HK-2 (cell line): ENCODE measurements at regions not wholly inside any gene's neighbourhood (a gene's known extent, or its start where the extent isn't known, plus 50 kb on each side); places are given as distances from the start of the nearest gene placed in this dataset.
"Not testable (repeated sequence)": the region's sequence is repeated elsewhere in the genome, so short reads cannot be mapped to it uniquely, and the experiment has no call there.

Source experiments
- DNase-seq: peaks from one replicate; pipeline ENCODE4 v3.0.0-alpha.2; 2018; ENCODE audit not compliant: unreplicated experiment

DNA sequence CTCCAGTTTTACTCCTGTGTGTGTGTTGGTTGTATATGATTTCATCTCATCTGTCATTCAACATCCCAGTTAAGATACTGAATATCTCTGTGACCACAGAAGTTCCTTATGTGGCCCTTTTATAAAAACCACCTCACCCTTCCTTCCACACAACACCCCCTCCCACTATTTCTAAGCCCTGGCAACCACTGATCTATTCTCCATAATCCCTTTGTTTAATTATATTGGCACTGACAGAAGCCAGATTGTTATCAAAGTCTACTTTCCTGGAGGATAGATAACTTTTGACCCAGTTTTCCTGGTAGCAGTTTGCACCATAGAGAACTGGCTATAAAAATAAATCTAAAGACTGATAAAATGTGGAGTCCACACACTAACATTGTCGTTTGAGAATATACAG is 902.8 kb downstream of the SLC16A7 start:
- no peak for DNase-seq

DNA sequence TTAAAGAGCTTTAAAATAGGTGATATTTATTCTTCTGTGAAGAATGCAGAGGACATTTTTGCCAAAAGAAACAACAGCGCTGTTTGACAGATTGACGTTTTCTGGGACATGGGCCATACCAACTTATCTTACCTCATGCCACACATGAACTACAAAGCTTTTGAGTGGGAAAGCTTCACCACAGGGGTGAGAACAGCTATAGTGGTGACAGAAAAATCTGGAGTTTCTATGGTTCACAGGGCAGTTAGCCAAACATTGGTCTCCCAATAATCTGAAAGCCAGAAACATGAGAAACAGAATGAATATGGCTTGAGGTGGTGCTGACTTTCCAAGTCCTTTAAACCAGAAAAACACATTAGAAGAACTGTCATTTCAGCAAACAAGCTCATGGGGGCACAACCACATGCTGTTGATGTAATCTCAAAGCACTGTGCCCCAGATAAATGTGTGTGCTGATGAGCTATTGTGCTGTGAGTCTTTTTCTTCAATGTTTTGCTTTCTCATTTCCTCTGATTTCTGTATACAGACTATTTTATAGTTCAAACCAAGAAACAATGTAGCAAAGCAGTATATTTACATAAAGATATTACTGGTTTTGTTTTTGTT is 905.4 kb downstream of the SLC16A7 start:
- no peak for DNase-seq

DNA sequence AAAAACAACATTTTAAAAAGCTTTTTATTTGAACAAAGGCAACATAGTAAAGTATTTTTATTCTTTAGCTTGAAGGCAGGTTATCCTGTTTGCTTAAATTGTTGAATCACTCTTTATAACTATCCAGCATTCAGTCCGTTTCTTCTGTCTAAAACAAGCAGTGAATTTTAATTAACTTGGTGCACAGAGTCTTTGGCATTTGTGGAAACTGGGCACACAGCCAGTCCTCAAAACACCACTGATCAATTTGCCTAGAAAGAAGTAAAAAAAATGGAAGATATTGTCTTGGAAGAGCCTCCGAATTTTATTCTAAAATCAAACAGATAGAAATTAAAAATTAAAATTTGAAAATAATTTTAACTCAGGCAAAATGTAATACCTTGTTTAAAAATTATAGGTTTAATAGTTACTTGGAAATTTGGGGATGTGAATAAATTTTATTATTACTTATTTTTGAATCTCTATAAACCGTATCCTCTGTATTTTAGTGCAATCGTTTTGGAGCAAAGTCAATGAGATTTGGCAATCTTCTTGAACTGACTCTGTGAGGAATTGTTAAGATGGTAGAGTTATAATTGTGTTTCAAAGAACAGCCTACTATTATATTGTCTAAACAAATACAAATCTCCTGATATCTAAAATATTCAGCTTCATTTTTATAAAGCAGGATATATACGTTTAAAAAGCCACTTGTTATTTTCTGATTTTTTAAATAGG is 927.0 kb downstream of the SLC16A7 start:
- no peak for DNase-seq

DNA sequence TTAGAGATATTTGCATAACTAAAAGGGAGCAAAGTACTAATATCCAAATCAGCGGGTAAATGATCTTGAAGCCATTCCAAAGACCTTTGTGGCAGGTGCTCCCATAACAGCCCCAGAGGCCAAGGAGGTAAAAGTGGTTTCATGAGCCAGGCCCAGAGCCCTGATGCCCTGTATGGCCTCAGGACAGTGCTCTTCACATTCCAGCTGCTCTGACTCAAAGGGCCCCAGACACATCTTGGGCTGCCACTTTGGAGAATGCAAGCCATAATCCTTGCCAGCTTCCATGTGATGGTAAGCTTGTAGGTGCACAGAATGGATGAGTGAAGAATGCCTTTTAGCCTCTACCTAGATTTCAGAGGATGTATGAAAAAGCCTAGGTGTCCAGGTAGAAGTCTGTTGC is 933.4 kb downstream of the SLC16A7 start:
- no peak for DNase-seq

DNA sequence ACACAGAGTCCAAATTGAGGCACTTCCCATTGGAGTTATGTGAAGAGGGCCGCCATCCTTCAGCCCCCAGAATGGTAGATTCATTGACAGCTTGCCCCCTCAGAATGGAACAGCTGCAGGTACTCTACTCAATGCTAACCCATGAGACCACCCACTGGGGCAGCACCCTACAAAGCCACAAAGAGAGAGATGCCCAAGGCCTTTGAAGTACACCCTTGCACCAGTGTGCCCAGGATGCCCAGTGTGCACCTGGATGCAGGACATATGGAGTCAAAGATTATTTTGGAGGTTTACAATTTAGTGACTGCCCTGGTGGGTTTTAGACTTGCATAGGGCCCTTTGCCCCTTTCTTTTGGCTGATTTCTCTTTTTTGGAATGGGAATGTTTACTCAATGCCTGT is 933.9 kb downstream of the SLC16A7 start:
- no peak for DNase-seq

DNA sequence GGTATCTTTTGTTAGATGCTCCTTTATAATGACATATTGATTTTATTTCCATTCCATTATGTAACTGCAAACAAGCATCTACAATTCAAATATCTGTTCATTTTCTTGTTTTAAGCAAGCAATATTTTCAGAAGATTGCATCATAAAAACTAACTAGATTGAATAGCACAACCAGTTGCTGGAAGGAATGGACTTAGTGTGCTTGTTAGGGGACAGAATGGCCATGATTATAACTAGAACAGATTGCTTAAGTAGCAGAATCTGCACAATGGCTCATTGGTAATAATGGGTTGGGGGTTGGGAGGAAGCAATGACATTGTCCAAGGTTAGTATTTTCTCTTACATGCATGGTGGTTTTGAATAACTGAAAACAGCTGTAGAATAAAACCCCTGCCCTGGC is 939.5 kb downstream of the SLC16A7 start:
- no peak for DNase-seq

DNA sequence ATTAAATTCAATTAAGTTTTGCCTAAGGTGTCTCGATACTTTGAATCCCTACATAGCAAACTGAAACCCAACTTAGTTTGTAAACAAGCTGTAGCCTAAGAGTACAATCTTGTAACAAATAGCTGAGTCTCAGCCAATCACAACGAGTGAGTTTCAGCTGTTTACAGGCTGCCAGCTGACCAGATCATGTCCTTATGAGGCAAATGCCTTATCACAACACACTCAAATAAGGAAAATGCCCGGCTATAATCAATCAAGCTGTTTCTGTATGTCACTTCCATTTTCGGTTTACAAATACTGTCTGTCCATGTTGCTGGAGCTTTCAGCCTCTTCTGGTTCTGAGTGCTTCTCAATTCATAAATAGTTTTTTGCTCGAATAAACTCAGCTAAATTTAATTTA is 943.8 kb downstream of the SLC16A7 start:
- no peak for DNase-seq

DNA sequence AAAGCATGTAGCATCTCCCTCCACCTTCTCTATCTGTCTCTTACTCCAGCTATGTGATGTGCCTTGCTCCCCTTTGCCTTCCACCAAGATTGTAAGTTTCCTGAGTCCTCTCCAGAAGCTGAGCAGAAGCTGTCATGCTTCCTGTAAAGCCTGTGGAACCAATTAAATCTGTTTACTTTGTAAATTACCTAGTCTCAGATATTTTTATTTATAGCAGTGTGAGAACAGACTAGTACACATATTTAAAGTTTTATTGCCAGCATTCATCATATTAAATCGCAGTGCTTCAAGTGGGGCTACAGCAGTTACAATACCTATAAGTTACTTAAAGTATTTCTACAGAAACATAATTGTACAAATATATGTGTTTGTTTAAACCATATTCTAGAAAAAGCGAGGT is 973.1 kb downstream of the SLC16A7 start:
- no peak for DNase-seq

DNA sequence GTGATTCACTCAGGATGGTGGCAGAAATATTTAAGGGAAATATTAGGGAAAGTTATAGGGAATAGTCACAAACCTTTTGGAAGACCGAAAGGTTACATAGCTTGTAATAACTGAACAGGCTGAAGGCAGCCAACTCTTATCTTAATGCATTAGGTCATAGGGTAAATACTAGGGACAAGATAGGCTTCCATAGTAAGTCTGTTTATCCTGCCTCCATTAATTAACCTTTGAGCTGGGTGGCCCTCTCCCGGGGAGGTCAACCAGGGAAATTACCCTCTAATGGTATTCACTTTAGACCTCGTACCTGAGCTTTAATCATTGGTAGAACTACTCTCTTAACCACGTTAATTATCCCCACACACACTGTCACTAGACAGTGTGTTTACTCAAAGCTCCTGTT is 981.8 kb downstream of the SLC16A7 start:
- DNase-seq, result no peak

DNA sequence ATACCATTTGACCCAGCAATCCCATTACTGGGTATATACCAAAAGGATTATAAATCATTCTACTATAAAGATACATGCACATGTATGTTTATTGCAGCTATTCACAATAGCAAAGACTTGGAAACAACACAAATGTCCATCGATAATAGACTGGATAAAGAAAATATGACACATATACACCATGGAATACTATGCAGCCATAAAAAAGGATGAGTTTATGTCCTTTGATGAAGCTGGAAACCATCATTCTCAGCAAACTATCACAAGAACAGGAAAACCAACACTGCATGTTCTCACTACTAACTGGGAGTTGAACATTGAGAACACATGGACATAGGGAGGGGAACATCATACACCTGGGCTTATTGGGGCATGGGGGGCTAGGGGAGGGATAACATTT is 991.8 kb downstream of the SLC16A7 start:
- DNase-seq, result not testable (repeated sequence)

DNA sequence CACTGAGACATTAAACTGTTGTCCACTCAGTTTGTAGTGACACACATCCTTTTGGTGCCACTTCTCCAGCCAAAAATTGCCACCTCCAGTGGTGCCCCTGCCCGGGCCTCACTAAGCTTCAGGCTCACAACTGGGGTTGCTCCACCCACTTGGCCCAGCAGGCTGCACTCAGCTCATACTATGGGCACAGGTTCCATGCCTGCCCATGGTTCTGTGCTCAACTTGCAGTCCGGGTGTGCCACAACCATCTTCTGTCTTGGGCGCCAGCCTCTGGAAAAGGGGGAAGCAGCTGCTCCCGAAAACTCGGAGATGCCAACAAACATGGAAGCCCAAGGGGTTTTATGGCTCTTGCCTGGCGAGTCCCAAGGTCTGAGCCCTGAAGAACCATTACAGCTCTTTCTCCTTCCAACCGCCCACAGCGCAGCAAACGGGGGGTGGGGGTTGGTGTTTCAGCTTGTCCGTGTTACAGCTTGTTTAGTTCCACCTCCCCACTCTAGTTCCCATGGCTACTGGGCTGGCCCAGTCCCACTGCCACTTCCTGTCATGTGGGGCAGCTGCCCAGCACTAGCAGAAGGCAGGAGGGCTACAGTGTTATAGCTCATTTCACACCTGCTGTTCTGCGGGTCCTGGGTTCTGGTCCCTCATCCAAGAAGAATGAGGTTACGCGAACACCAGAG is 998.3 kb downstream of the SLC16A7 start:
- DNase-seq, result no peak

DNA sequence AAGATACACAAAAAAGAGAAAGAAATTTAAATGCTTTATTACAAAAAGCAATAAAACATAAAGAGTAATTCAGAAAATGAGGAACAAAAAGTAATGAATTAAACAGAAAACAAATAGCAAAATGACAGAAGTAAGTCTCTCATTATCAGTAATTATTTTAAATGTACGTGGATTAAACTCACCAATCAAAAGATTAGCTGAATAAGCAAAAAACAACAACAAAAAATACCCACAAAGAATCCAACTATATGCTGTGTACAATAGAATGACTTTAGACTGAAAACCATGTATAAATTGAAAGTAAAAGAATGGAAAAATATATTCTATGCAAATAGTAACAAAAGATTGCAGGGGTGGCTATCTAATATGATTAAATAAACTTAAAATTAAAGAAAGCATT is 1006.8 kb downstream of the SLC16A7 start:
- no peak for DNase-seq

DNA sequence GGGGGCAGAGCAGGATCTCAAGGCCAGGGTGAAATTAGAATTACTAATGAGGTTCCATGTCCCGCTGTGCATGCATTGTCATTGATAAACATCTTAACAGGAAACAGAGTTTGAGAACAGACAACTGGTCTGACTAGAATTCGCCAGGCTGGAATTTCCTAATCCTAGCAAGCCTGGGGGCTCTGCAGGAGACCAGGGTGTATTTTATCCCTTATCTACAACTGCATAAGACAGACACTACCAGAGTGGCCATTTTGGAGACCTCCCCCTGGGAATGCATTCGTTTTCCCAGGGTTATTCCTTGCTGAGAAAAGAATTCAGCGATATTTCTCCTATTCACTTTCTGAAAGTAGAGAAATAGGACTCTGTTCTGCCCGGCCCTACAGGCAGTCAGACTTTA is 1007.6 kb downstream of the SLC16A7 start:
- DNase-seq, result not testable (repeated sequence)

DNA sequence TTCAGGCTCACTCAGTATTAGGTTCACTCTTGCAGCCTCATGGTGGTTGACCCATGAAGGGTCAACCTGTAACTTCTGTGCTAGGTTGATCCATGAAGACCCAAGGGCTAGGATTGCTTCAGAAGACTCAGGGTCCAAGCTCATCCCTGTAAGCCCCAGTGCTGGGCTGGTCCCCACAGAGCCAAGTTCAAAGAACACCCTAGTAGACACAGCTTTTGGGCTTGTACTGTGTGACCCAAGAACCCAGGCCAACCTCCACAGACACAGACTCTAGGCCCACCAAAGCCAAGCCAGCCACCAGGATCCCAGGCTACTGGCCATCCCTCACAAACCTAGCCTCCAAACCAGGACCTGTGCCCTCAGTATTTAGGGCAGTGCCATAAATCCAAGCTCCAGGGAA is 1020.6 kb downstream of the SLC16A7 start:
- no peak for DNase-seq

DNA sequence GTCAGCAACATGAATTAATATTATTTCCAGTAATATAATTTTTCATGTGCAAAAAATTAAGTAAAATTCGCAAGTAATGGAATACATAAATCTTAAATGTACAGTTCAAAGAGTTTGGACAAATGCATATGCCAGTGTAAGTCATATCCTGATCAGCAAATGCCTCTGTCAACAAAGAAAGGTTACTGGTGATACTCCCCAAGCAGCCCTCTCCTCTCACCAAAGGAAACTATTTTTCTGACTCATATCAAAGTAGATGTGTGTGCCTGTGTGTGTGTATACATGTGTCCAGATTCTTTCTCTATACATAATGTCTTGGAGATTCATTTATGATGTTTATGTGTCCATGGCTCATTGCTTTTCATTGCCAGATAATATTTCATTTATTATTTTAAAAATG is 1035.0 kb downstream of the SLC16A7 start:
- DNase-seq, result no peak

DNA sequence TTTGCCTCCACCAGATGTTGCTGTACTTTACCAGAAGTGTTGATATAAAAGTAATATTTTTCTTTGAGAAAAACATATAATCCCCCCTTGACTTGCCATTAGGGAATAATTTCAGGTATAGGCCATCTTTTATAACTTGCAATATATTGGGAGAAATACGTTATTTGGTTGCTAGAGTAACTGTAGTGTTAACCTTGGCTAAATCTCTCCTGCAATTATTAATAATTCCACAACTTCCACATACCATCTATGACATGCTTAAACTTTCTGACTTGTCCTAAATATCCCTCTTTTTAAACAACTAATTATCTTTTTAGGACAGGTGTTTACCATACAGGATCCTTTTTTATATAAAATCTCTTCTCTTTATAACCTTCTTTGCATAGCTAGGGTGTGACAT is 1048.2 kb downstream of the SLC16A7 start:
- DNase-seq, result no peak

DNA sequence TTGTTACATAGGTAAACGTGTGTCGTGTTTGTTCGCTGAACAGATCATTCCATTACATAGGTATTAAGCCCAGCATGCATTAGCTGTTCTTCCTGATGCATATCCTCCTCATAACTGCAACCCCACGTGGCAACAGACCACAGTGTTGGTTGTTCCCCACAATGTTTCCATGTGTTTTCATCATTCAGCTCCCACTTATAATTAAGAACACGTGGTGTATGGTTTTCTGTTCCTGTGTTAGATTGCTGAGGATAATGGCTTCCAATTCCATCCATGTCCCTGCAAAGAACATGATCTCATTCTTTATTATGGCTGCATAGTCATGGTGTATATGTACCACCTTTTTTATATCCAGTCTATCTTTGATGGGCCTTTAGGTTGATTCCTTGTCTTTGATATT is 1071.1 kb downstream of the SLC16A7 start:
- no peak for DNase-seq

DNA sequence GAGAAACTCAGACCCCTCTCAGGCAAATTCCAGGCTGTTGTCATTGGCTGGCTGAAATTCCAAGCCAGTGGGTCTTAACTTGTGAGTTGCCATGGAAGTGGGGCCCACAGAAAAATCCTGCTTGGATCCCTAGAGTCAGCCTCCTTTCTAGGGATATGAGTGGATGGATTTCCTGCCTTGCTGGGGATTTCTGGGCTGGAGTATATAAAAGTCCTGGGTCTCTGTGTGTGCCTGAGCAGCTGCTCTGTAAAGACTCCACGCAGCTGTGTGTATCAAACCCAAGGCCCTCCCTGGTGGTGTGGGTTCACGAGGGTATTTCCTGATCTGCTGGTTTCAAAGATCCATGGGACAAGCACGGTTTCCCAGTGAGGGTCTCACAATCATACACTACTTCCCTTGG is 1077.1 kb downstream of the SLC16A7 start:
- no peak for DNase-seq

DNA sequence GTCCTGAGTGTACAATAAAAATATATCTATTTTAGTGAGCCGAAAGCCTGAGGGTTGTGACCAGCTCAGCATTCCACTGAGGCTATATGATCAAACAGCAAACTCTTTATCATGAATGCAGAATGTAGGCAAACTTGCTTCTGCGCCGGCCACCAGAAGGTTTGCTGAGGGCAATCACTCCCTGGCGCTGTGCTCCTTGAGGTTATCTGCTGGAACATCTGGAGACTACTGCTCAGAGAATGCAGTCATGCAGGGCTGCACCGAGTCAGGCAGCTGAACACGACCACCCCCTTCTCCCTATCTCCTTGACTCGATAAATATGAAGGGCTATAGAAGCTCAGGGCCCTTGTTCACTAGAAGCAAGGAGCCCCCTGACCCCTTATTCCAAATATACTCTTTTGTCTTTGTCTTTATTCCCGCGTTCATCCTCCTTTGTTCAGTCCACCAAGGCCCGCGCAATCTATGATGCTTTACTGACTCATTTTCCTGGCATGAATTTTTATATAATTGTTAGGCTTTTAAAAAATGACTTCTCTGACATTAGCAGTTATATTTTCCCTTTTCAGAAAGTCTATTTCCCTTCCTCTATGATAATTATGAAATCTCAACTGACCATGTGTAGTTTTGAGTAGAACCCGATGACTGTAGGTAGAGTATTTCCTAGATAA is 1089.3 kb downstream of the SLC16A7 start:
- DNase-seq, result no peak

DNA sequence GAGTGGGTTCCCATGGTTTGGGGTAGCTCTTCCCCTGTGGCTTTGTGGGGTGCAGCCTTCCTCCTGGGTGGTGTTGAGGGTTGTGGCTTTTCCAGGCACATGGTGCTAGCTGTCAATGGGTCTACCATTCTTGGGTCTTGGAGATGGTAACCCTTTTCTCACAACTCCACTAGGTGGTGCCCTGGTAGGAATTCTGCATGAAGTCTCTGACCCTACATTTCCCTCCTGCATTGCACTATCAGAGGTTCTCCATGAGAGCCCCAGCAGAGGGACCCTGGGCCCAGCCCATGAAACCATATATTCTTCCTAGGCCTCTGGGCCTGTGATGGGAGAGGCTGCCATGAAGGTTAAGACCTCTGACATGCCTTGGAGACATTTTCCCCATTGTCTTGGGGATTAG is 1093.3 kb downstream of the SLC16A7 start:
- no peak for DNase-seq

DNA sequence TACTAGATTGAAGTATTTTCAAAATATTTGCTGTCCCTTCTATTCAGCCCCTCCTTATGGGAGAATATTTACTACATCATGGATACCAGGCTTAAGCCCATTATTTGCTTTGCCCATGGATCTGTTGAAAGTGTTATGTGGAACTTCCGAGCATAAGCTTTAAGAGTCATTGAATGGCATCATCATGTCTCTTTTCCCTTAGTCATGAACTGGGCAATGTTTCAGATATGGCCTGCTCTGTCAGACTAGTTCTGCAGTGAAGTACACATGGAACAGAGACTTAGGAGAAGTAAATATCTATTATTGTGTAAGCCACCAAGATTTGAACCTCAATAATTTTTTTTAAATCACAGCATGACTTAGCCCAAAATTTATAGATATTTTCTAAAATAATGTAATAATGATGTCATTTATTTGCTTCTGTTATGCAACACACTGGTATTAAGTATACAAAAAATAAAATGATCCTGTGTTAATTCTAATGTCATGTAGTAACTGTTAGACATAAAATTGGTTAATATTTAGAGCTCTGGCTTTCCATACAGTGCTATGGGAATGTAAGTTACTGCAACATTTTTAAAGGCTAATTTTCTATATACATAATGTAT is 1097.3 kb downstream of the SLC16A7 start:
- no peak for DNase-seq

DNA sequence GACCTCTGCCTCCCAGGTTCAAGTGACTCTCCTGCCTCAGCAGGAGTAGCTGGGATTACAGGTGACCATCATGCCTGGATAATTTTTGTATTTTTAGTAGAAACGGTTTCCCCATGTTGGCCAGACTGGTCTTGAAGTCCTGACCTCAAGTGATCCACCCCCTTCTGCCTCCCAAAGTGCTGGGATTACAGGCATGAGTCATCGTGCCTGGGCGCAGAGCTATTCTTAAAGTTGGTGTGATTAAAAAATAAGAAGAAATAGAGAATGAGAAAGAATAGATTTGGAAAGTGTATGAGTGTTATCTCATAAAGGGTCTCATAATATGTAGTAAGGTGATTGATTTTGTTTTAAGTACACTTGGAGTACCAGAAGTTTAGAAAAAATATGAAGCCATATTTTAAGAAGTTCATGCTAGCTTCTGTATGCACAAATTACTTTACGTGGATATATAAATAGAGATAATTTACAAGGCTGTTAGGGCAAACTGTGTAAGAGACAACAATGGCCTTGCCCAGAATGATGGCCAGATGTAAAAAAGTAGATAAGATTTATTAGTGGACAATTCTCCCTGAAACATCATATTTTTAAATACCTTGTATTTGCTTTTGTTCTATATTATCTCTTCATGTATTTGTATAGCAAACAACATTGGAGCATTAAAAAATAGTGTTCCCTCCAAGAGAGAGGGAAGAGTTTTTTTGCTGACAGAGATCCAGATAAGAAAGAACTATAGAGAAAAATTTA is 1108.5 kb downstream of the SLC16A7 start:
- no peak for DNase-seq
